Adrenal gland (tissue), 5 donors: ENCODE measurements at regions not wholly inside any gene's neighbourhood (a gene's known extent, or its start where the extent isn't known, plus 50 kb on each side); places are given as distances from the start of the nearest gene placed in this dataset.

Experiments used
- POLR2A ChIP-seq, 2 donors: fragments of 450-650 bp; IDR thresholded peaks; one replicate each; pipeline ENCODE4 v1.6.1; 2017; ENCODE audit warnings: antibody characterized with exemption in 2 of 2, mild to moderate bottlenecking in 2 of 2, moderate library complexity in 1 of 2
- TF ChIP-seq, protein P1 (sequence below), 6 experiments: fragments of 450-650 bp in 4 of 6; fragments of 200-600 bp in 2 of 6; sonication (generic) in 1 of 6; IDR thresholded peaks; 1 replicate in 5 of 6; 2 replicates in 1 of 6; pipeline versions ENCODE4 v1.5.1 to v1.8.0; 2016 to 2021; ENCODE audit warnings: antibody characterized with exemption in 6 of 6, mild to moderate bottlenecking in 2 of 6, moderate library complexity in 1 of 6
- donor health status: DM: no; HTN: no; CAD: no.

DNA sequence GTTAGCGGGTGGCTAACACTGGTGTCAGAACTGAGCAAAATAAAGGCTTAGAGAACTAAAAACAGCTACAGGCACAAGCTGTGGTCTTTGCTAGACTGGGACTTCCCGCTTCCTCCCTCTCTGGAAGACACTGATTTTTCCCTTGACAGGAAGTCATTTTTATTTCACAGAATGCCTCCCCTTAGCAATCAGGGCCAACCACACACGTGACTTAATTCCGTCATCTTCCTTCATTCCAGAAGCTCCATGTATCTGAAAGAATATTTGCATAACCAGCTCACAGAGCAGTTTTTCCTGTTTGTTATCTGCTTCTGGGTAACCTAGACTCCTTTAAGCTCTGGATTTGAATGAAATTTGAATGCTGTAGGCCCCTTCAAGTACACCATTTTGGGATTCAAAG, 327.5 kb upstream of the FRG1 start:
- TF ChIP-seq, protein P1, sequence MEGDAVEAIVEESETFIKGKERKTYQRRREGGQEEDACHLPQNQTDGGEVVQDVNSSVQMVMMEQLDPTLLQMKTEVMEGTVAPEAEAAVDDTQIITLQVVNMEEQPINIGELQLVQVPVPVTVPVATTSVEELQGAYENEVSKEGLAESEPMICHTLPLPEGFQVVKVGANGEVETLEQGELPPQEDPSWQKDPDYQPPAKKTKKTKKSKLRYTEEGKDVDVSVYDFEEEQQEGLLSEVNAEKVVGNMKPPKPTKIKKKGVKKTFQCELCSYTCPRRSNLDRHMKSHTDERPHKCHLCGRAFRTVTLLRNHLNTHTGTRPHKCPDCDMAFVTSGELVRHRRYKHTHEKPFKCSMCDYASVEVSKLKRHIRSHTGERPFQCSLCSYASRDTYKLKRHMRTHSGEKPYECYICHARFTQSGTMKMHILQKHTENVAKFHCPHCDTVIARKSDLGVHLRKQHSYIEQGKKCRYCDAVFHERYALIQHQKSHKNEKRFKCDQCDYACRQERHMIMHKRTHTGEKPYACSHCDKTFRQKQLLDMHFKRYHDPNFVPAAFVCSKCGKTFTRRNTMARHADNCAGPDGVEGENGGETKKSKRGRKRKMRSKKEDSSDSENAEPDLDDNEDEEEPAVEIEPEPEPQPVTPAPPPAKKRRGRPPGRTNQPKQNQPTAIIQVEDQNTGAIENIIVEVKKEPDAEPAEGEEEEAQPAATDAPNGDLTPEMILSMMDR (IDR thresholded peaks at IDR 0.05): no peak
- no peak for TF ChIP-seq POLR2A (IDR thresholded peaks at IDR 0.05)
